GM12874 (cell line): ENCODE measurements at regions not wholly inside any gene's neighbourhood (a gene's known extent, or its start where the extent isn't known, plus 50 kb on each side); places are given as distances from the start of the nearest gene placed in this dataset.

ENCODE experiments used
- TF ChIP-seq, protein P1 (sequence below): IDR thresholded peaks from 2 replicates; pipeline ENCODE4 v1.5.1; 2011; ENCODE audit warnings: low read depth, mild to moderate bottlenecking, control low read depth, low read length, moderate library complexity; ENCODE audit not compliant: insufficient read depth

DNA sequence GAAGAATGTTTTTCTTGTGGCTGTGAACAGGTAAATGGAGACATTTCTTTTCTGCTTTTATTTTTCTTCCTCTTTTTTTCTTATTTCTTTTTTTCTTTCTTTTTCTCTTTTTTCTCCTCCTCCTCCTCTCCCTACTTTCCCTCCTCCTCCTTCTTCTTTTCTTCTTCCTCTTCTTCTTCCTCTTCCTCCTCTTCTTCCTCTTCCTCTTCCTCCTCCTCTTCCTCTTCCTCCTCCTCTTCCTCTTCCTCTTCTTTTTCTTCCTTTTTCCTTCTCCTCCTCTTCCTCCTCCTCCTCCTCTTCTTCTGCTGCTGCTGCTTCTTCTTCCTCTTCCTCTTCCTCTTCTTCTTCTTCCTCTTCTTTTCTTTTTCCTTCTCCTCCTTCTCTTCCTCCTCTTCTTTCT lies 65.3 kb upstream of the NTRK2 start:
- TF ChIP-seq, protein P1, sequence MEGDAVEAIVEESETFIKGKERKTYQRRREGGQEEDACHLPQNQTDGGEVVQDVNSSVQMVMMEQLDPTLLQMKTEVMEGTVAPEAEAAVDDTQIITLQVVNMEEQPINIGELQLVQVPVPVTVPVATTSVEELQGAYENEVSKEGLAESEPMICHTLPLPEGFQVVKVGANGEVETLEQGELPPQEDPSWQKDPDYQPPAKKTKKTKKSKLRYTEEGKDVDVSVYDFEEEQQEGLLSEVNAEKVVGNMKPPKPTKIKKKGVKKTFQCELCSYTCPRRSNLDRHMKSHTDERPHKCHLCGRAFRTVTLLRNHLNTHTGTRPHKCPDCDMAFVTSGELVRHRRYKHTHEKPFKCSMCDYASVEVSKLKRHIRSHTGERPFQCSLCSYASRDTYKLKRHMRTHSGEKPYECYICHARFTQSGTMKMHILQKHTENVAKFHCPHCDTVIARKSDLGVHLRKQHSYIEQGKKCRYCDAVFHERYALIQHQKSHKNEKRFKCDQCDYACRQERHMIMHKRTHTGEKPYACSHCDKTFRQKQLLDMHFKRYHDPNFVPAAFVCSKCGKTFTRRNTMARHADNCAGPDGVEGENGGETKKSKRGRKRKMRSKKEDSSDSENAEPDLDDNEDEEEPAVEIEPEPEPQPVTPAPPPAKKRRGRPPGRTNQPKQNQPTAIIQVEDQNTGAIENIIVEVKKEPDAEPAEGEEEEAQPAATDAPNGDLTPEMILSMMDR: no peak

GRCh38 chr9:84609779-84610178 lies 59.8 kb upstream of the NTRK2 start:
- TF ChIP-seq, protein P1: no peak

DNA sequence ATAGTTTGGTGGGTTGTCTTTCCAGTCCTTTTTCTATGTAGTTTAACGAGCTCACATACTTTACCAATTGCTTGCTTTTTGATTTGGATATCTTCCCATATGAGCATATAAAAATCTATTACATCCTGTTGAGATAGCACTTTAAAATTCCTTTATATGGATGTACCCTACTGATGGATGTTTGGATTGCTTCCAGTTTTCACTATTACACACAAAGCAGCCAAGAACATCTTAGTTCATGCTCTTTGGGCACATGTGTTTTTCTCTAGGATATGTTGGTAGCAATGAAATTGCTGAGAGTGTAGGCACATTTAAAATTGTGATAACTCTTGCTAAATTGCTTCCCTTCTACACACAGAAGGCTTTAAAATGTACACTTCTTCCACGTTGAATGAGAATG lies 56.1 kb upstream of the NTRK2 start:
- TF ChIP-seq, protein P1: no peak

GRCh38 chr9:84615544-84615943 lies 54.0 kb upstream of the NTRK2 start:
- TF ChIP-seq, protein P1: no peak

DNA sequence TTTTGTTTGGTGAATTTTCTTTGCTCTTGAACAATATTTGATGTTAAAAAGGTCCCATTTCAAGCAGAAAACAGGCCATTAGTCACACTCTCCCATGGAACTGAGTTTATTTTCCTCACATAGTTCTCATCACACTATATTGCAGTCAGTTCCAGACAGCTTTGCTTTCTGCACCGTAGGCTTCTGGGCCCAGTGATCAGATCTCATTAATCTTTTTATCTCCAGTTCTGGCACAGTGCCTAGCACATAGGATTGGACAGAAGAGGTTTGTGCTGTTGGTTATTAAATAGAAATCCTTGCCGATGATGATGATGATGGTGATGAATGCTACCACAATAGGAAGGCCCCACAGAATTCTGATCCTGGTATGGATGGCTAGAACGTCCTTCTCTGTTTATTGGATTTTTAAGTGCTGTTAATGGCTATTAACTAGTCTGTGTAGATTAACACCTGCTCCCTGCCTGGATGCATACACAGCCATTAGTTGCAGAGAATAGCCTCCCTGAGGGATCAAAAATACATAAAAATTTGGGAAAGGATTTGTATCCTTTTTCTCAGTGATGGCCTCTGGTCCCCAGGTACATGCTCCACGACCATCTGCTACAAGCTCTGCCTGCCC lies 52.0 kb upstream of the NTRK2 start:
- TF ChIP-seq, protein P1: no peak
